Fibroblast of lung (primary cell): ENCODE measurements at regions not wholly inside any gene's neighbourhood (a gene's known extent, or its start where the extent isn't known, plus 50 kb on each side); places are given as distances from the start of the nearest gene placed in this dataset.

ENCODE experiments used
- EZH2 ChIP-seq: IDR thresholded peaks from 2 replicates; pipeline ENCODE4 v1.5.1; 2012; ENCODE audit warnings: low read length, control low read depth, mild to moderate bottlenecking; ENCODE audit errors: missing control alignments
- TF ChIP-seq, protein P1 (sequence below), 2 donors: IDR thresholded peaks in 1 of 2; conservative IDR thresholded peaks in 1 of 2; 1 replicate in 1 of 2; 2 replicates in 1 of 2; pipeline ENCODE4 v1.5.1; 2011 to 2012; ENCODE audit warnings: low read length in 2 of 2, control low read depth in 1 of 2, inconsistent platforms in 1 of 2, low read depth in 1 of 2, mild to moderate bottlenecking in 1 of 2

DNA sequence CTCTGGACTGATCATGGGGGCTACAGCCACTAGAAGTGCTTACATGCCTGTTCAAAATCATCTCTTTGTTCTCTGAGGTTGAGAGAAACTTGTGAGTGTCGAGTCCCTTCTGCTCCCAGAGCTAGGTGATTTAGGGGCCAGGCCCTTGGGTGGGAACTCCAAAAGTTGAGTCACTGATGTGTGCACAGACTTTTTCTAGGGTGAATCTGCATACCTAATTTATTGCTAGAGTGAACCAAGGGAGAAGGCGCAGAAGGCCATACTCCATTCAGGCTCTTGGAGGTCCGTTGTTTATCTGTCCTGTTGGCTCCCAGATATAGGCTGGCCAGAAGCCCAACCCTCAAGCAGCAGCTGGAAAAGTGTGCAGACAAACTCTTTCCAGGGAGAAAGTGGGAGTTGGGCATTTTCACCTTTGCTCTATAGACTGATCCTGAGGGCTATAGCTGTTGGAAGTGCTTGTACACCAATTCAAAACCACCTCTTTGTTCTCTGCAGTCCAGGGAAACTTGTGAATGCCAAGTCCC lies 80.8 kb upstream of the ARX start:
- TF ChIP-seq, protein P1, sequence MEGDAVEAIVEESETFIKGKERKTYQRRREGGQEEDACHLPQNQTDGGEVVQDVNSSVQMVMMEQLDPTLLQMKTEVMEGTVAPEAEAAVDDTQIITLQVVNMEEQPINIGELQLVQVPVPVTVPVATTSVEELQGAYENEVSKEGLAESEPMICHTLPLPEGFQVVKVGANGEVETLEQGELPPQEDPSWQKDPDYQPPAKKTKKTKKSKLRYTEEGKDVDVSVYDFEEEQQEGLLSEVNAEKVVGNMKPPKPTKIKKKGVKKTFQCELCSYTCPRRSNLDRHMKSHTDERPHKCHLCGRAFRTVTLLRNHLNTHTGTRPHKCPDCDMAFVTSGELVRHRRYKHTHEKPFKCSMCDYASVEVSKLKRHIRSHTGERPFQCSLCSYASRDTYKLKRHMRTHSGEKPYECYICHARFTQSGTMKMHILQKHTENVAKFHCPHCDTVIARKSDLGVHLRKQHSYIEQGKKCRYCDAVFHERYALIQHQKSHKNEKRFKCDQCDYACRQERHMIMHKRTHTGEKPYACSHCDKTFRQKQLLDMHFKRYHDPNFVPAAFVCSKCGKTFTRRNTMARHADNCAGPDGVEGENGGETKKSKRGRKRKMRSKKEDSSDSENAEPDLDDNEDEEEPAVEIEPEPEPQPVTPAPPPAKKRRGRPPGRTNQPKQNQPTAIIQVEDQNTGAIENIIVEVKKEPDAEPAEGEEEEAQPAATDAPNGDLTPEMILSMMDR (conservative IDR thresholded peaks at IDR 0.05 in 1 of 2, IDR thresholded peaks at IDR 0.05 in 1 of 2; ENCODE audit: low read depth in 1 of 2, low read length in 2 of 2) = no peak
- no peak for TF ChIP-seq EZH2
